HG03342 (cell line): ENCODE measurements at regions not wholly inside any gene's neighbourhood (a gene's known extent, or its start where the extent isn't known, plus 50 kb on each side); places are given as distances from the start of the nearest gene placed in this dataset.
A peak's percentile ranks its signal among the peaks of the same experiment; 100 is the strongest.

Experiments
- ATAC-seq: cut with Tn5 transposase; IDR thresholded peaks from one replicate; pipeline ENCODE4 v1.9.1; 2021; ENCODE audit warnings: mild to moderate bottlenecking, moderate library complexity; ENCODE audit not compliant: unreplicated experiment

GRCh38 chr18:60552948-60553347, 180.4 kb upstream of the MC4R start:
- ATAC-seq = no peak

GRCh38 chr18:60554967-60555366, 182.4 kb upstream of the MC4R start:
- ATAC-seq = no peak

- no peak for ATAC-seq
These were observed 183.1 kb upstream of the MC4R start for GRCh38 chr18:60555625-60556024.

GRCh38 chr18:60556326-60556725, 183.8 kb upstream of the MC4R start:
- no peak for ATAC-seq

- no peak for ATAC-seq
These were observed 187.5 kb upstream of the MC4R start for GRCh38 chr18:60560071-60560470.

- no peak for ATAC-seq
These were observed 190.5 kb upstream of the MC4R start for GRCh38 chr18:60563082-60563481.

GRCh38 chr18:60568220-60568619, 195.6 kb upstream of the MC4R start:
- ATAC-seq = no peak

- no peak for ATAC-seq
These were observed 197.6 kb upstream of the MC4R start for GRCh38 chr18:60570172-60570571.

GRCh38 chr18:60577457-60577856, 204.9 kb upstream of the MC4R start:
- ATAC-seq = no peak

GRCh38 chr18:60585670-60586069, 213.1 kb upstream of the MC4R start:
- no peak for ATAC-seq

- ATAC-seq = no peak
These were observed 220.7 kb upstream of the MC4R start for GRCh38 chr18:60593249-60593648.

GRCh38 chr18:60596928-60597327, 224.4 kb upstream of the MC4R start:
- ATAC-seq = no peak

GRCh38 chr18:60599267-60599666, 226.7 kb upstream of the MC4R start:
- ATAC-seq = peak; percentile 92

GRCh38 chr18:60599995-60600394, 227.4 kb upstream of the MC4R start:
- ATAC-seq = no peak

GRCh38 chr18:60601249-60601648, 228.7 kb upstream of the MC4R start:
- no peak for ATAC-seq

GRCh38 chr18:60623331-60623730, 250.8 kb upstream of the MC4R start:
- no peak for ATAC-seq

GRCh38 chr18:60624207-60624606, 251.6 kb upstream of the MC4R start:
- ATAC-seq = no peak

- ATAC-seq = no peak
These were observed 267.3 kb upstream of the MC4R start for GRCh38 chr18:60639836-60640235.

GRCh38 chr18:60643009-60643408, 270.4 kb upstream of the MC4R start:
- no peak for ATAC-seq

- ATAC-seq = no peak
These were observed 274.1 kb upstream of the MC4R start for GRCh38 chr18:60646725-60647124.

GRCh38 chr18:60649107-60649506, 276.5 kb upstream of the MC4R start:
- ATAC-seq = peak; percentile 92

GRCh38 chr18:60649842-60650536, 277.4 kb upstream of the MC4R start:
- ATAC-seq = no peak

GRCh38 chr18:60654298-60654697, 281.7 kb upstream of the MC4R start:
- no peak for ATAC-seq
